Gastroesophageal sphincter (tissue), 4 donors: ENCODE measurements at regions not wholly inside any gene's neighbourhood (a gene's known extent, or its start where the extent isn't known, plus 50 kb on each side); places are given as distances from the start of the nearest gene placed in this dataset.

Source experiments
- ATAC-seq: fragments of 150-250 bp; one replicate; pipeline ENCODE4 v1.9.1; 2016; ENCODE audit warnings: mild to moderate bottlenecking, moderate library complexity
- H3K27ac ChIP-seq, 4 donors: fragments of 200-600 bp; sonication (generic) in 3 of 4; 1 replicate in 3 of 4; 2 replicates in 1 of 4; pipeline ENCODE4 v1.5.1; 2016 to 2019
- H3K27me3 ChIP-seq: fragments of 200-600 bp; sonication (generic); one replicate; pipeline ENCODE4 v1.5.1; 2019
- H3K36me3 ChIP-seq, 2 donors: fragments of 200-600 bp; sonication (generic); one replicate each; pipeline ENCODE4 v1.5.1; 2019; ENCODE audit warnings: control low read depth in 1 of 2
- H3K4me1 ChIP-seq, 3 donors: fragments of 200-600 bp; sonication (generic); 1 replicate in 2 of 3; 2 replicates in 1 of 3; pipeline ENCODE4 v1.5.1; 2016 to 2019; ENCODE audit warnings: control low read depth in 2 of 3
- H3K4me3 ChIP-seq, 2 donors: fragments of 200-600 bp; sonication (generic); one replicate each; pipeline ENCODE4 v1.5.1; 2019; ENCODE audit warnings: mild to moderate bottlenecking in 1 of 2, moderate library complexity in 1 of 2
- H3K9me3 ChIP-seq, 3 donors: fragments of 200-600 bp; sonication (generic); one replicate each; pipeline ENCODE4 v1.5.1; 2017 to 2019; ENCODE audit warnings: control low read depth in 2 of 3
- CTCF ChIP-seq, 4 experiments: fragments of 200-600 bp in 2 of 4; fragments of 450-650 bp in 2 of 4; sonication (generic) in 1 of 4; IDR thresholded peaks; one replicate each; pipeline ENCODE4 v1.5.1; 2017 to 2019; ENCODE audit warnings: antibody characterized with exemption in 4 of 4, mild to moderate bottlenecking in 2 of 4, moderate library complexity in 2 of 4
- EP300 ChIP-seq: sonication (generic); formaldehyde crosslinking; IDR thresholded peaks from one replicate; pipeline ENCODE4 v1.6.1; 2017; ENCODE audit warnings: antibody characterized with exemption, mild to moderate bottlenecking
- POLR2A ChIP-seq, 2 donors: fragments of 450-650 bp; IDR thresholded peaks; one replicate each; pipeline ENCODE4 v1.6.1; 2017; ENCODE audit warnings: antibody characterized with exemption in 2 of 2, mild to moderate bottlenecking in 2 of 2, moderate library complexity in 1 of 2
- POLR2AphosphoS5 ChIP-seq: sonication (generic); formaldehyde crosslinking; IDR thresholded peaks from one replicate; pipeline ENCODE4 v1.6.1; 2017; ENCODE audit warnings: antibody characterized with exemption
- WGBS, 2 donors: methylation state at CpG; one replicate each; pipeline ENCODE4 v1.1.5; 2018; ENCODE audit warnings: low coverage in 1 of 2; 5-methylcytosine and 5-hydroxymethylcytosine counted together

- Histone ChIP-seq H3K27me3 (no peaks in the 10 kb centered on the region), H3K27ac (no peak overlapping the region), H3K9me3 (no peaks in the 10 kb centered on the region), H3K36me3 (no peaks in the 10 kb centered on the region), H3K4me1 (no peaks in the 10 kb centered on the region), H3K4me3 (no peak overlapping the region)
- ATAC-seq, result no peak
- no peak for TF ChIP-seq CTCF (IDR thresholded peaks at IDR 0.05)
Observed at GRCh38 chr7:54186336-54186735, 355.8 kb upstream of the VSTM2A start.

GRCh38 chr7:54187886-54188685, 354.1 kb upstream of the VSTM2A start:
- no peaks in the 10 kb centered on the region for H3K27me3 ChIP-seq
- H3K4me1 ChIP-seq, result no peaks in the 10 kb centered on the region
- H3K4me3 ChIP-seq, result no peak overlapping the region
- 34 to 50% methylated on average over 8 of the region's 8 CpGs for WGBS, 2 donors
- no peak overlapping the region for H3K27ac ChIP-seq
- no peaks in the 10 kb centered on the region for H3K36me3 ChIP-seq
- TF ChIP-seq CTCF (IDR thresholded peaks at IDR 0.05) (no peak), POLR2A (IDR thresholded peaks at IDR 0.05) (no peak), POLR2AphosphoS5 (no peak), EP300 (no peak)
- no peaks in the 10 kb centered on the region for H3K9me3 ChIP-seq
- ATAC-seq, result no peak

GRCh38 chr7:54188843-54189242, 353.3 kb upstream of the VSTM2A start:
- H3K27me3 ChIP-seq, result no peaks in the 10 kb centered on the region
- H3K27ac ChIP-seq, result no peak overlapping the region
- 72 to 79% methylated on average over 2 of the region's 2 CpGs for WGBS, 2 donors
- no peaks in the 10 kb centered on the region for H3K36me3 ChIP-seq
- no peak for ATAC-seq
- no peaks in the 10 kb centered on the region for H3K9me3 ChIP-seq
- H3K4me1 ChIP-seq, result no peaks in the 10 kb centered on the region
- no peak overlapping the region for H3K4me3 ChIP-seq
- TF ChIP-seq EP300 (no peak), POLR2AphosphoS5 (no peak), CTCF (IDR thresholded peaks at IDR 0.05) (no peak)

GRCh38 chr7:54189330-54189729, 352.8 kb upstream of the VSTM2A start:
- Histone ChIP-seq H3K27ac (no peak overlapping the region), H3K4me3 (no peak overlapping the region), H3K36me3 (no peaks in the 10 kb centered on the region), H3K4me1 (no peaks in the 10 kb centered on the region), H3K9me3 (no peaks in the 10 kb centered on the region), H3K27me3 (no peaks in the 10 kb centered on the region)
- no peak for ATAC-seq
- WGBS, 2 donors, result 75 to 88% methylated on average over 1 to 2 of the region's 2 CpGs
- TF ChIP-seq CTCF (IDR thresholded peaks at IDR 0.05) (no peak), EP300 (no peak), POLR2AphosphoS5 (no peak)

- Histone ChIP-seq H3K4me1 (no peaks in the 10 kb centered on the region), H3K4me3 (no peak overlapping the region), H3K27me3 (no peaks in the 10 kb centered on the region), H3K9me3 (peaks cover 0 to 15% (median 0%) of the 10 kb centered on the region in 3 donors), H3K27ac (no peak overlapping the region), H3K36me3 (no peaks in the 10 kb centered on the region)
- TF ChIP-seq EP300 (no peak), POLR2A (IDR thresholded peaks at IDR 0.05) (no peak), POLR2AphosphoS5 (no peak), CTCF (IDR thresholded peaks at IDR 0.05) (no peak)
- no peak for ATAC-seq
Observed at GRCh38 chr7:54201501-54201900, 340.7 kb upstream of the VSTM2A start.
